ENCODE measurements at regions not wholly inside any gene's neighbourhood (a gene's known extent, or its start where the extent isn't known, plus 50 kb on each side); places are given as distances from the start of the nearest gene placed in this dataset.
"Not testable (repeated sequence)": the region's sequence is repeated elsewhere in the genome, so short reads cannot be mapped to it uniquely, and the experiment has no call there.

- no peak overlapping the region for H3K27ac ChIP-seq (ENCODE audit: low read length)
- H3K9me3 ChIP-seq (ENCODE audit: control insufficient read depth, insufficient read depth, low read depth, low read length) = no peaks in the 10 kb centered on the region
- ATAC-seq (no peak), DNase-seq (ENCODE audit: low read depth, low spot score) (no peak)
- ChIA-PET CTCF (no interaction called here), POLR2A (no interaction called here)
- no peak overlapping the region for H3K4me3 ChIP-seq (ENCODE audit: low read depth in 2 of 2, low read length in 2 of 2)
- intact Hi-C loops (cut with micrococcal nuclease; ENCODE audit: unreplicated experiment) = no loop called here
- TF ChIP-seq CTCF (IDR thresholded peaks at IDR 0.05) (no peak), POLR2AphosphoS5 (IDR thresholded peaks at IDR 0.05; ENCODE audit: low read depth, low read length) (no peak), REST (IDR thresholded peaks at IDR 0.05; ENCODE audit: insufficient read depth in 1 of 2, low read depth in 2 of 2, low read length in 1 of 2) (no peak), TCF7L2 (IDR thresholded peaks at IDR 0.05; ENCODE audit: low read depth, low read length) (no peak), SIN3A (IDR thresholded peaks at IDR 0.05; ENCODE audit: borderline replicate concordance, insufficient read depth, low read depth, low read length) (no peak)
- H3K36me3 ChIP-seq (ENCODE audit: control insufficient read depth, insufficient read depth, low read length) = no peaks in the 10 kb centered on the region
- no peaks in the 10 kb centered on the region for H3K4me1 ChIP-seq (ENCODE audit: control insufficient read depth, insufficient read depth, low read length)
- in situ Hi-C loops (cut with HindIII; ENCODE audit: low pct_unique_long_range_greater_than_20kb, low sequenced_read_pairs) = no loop called here
- BruUV-seq (replicated peaks) = no TSS peak
- no peaks in the 10 kb centered on the region for H3K27me3 ChIP-seq (ENCODE audit: control insufficient read depth, insufficient read depth, low read length)
Observed at GRCh38 chrY:19433059-19433458, 311.5 kb downstream of the KDM5D start.

- in situ Hi-C loops (cut with HindIII; ENCODE audit: low pct_unique_long_range_greater_than_20kb, low sequenced_read_pairs) = no loop called here
- Histone ChIP-seq H3K36me3 (ENCODE audit: control insufficient read depth, insufficient read depth, low read length) (no peaks in the 10 kb centered on the region), H3K27me3 (ENCODE audit: control insufficient read depth, insufficient read depth, low read length) (no peaks in the 10 kb centered on the region), H3K4me3 (ENCODE audit: low read depth in 2 of 2, low read length in 2 of 2) (no peak overlapping the region), H3K4me1 (ENCODE audit: control insufficient read depth, insufficient read depth, low read length) (no peaks in the 10 kb centered on the region), H3K9me3 (ENCODE audit: control insufficient read depth, insufficient read depth, low read depth, low read length) (no peaks in the 10 kb centered on the region), H3K27ac (ENCODE audit: low read length) (no peak overlapping the region)
- DNase-seq (ENCODE audit: low read depth, low spot score) (no peak), ATAC-seq (no peak)
- intact Hi-C loops (cut with micrococcal nuclease; ENCODE audit: unreplicated experiment) = no loop called here
- POLR2A ChIA-PET = no interaction called here
- TF ChIP-seq SIN3A (IDR thresholded peaks at IDR 0.05; ENCODE audit: borderline replicate concordance, insufficient read depth, low read depth, low read length) (no peak), POLR2AphosphoS5 (IDR thresholded peaks at IDR 0.05; ENCODE audit: low read depth, low read length) (no peak), REST (IDR thresholded peaks at IDR 0.05; ENCODE audit: insufficient read depth in 1 of 2, low read depth in 2 of 2, low read length in 1 of 2) (no peak), CTCF (IDR thresholded peaks at IDR 0.05) (no peak), TCF7L2 (IDR thresholded peaks at IDR 0.05; ENCODE audit: low read depth, low read length) (no peak)
- CTCF ChIA-PET = no interaction called here
- BruUV-seq (replicated peaks) = no TSS peak
Observed at GRCh38 chrY:19427736-19428518, 316.6 kb downstream of the KDM5D start.

- POLR2A ChIA-PET = not testable (repeated sequence)
Observed at GRCh38 chrY:19427191-19427590, 317.3 kb downstream of the KDM5D start.

More at GRCh38 chrY:19427191-19427590, 317.3 kb downstream of the KDM5D start:
- H3K9me3 ChIP-seq (ENCODE audit: control insufficient read depth, insufficient read depth, low read depth, low read length); CTCF ChIA-PET; BruUV-seq (replicated peaks); in situ Hi-C loops (cut with HindIII; ENCODE audit: low pct_unique_long_range_greater_than_20kb, low sequenced_read_pairs); ATAC-seq; H3K4me3 ChIP-seq (ENCODE audit: low read depth in 2 of 2, low read length in 2 of 2); H3K36me3 ChIP-seq (ENCODE audit: control insufficient read depth, insufficient read depth, low read length); H3K27me3 ChIP-seq (ENCODE audit: control insufficient read depth, insufficient read depth, low read length); H3K27ac ChIP-seq (ENCODE audit: low read length); DNase-seq (ENCODE audit: low read depth, low spot score); H3K4me1 ChIP-seq (ENCODE audit: control insufficient read depth, insufficient read depth, low read length); intact Hi-C loops (cut with micrococcal nuclease; ENCODE audit: unreplicated experiment): not testable (repeated sequence)
